Hippocampal formation (tissue), 2 donors: ENCODE measurements at regions not wholly inside any gene's neighbourhood (a gene's known extent, or its start where the extent isn't known, plus 50 kb on each side); places are given as distances from the start of the nearest gene placed in this dataset.
"Not testable (repeated sequence)": the region's sequence is repeated elsewhere in the genome, so short reads cannot be mapped to it uniquely, and the experiment has no call there.

Experiments
- DNase-seq, 2 donors: peaks; one replicate each; lab custom pipeline; 2025; lab: John Stamatoyannopoulos, UW

GRCh38 chr1:168420177-168420576 is 123.6 kb downstream of the XCL2 start:
- DNase-seq = no peak

DNA sequence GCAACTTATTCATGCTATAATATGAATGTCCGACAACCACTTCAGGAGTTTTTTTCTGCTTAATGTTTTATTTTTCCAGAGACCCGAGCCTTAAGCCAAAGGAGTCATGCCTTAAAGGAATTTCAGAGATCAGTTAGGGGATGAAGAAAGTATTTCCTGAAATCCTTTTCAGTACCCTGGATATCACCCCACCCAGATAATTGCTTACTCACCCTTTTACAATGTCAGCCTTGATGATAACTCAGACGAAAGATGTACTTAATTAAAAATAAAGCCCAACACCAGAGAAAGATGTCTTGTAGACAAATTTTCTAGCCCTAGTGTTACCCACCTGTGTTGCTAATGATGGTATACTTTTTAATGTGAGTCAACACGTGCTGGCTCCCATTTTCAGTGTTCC is 124.1 kb downstream of the XCL2 start:
- DNase-seq = no peak

DNA sequence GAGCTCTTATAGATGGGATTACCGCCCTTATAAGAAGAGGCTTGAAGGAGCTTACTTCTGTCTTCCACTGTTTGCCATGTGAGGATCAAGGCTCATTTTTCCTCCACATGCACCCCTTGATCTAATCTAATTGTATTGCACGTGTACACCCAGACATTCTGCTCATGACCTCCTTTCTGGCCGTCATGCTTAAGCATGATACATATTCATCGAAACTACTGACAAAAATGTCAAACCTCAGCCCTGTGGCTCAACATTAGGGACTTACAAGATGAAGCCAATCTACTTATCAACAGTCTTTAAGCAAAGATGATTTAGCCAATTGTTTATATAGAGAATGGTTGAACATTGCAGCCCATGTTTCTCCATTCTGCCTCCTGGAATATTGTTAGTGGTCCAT is 127.6 kb downstream of the XCL2 start:
- no peak for DNase-seq

DNA sequence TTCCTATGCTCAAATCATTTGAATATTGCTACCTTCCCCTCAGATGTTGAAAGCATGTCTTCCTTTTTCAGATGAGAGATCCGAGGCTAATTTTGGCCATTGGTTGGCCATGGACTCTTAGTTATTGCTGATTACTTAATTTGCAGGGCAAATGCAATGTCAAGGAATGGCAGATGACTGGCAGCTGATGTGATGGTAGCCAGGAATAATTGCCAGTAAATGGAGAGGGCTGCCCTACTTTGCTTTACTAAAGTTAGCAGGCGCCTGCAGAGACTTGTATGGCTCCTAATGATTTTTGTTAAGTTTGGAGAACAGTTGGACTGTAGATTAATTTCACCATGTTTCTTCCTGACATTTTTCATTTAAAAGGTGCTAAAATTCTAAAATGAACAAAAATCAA is 128.9 kb downstream of the XCL2 start:
- no peak for DNase-seq

- no peak for DNase-seq
Observed at GRCh38 chr1:168410464-168410863, 129.8 kb downstream of the TBX19 start.

GRCh38 chr1:168408884-168409283 is 128.2 kb downstream of the TBX19 start:
- no peak for DNase-seq

DNA sequence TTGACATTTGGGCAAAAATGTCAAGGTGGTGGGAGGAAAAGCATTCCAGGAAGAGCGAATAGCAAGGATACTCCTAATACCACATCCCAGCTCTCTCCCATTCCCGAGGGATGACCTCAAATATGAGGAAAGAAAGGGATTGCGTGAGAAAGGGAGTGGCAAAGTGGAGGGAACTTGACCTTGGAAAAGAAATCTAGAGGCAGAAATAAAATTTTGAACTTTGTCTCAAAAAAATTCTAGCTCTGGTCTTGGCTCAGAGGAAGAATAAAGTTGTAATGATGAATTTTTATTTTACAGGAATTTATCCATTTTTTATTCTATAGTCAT is 127.8 kb downstream of the TBX19 start:
- no peak for DNase-seq

- DNase-seq = no peak
Observed at GRCh38 chr1:168407832-168408538, 127.3 kb downstream of the TBX19 start.

GRCh38 chr1:168405906-168406549 is 125.4 kb downstream of the TBX19 start:
- DNase-seq = no peak

- DNase-seq = no peak
Observed at GRCh38 chr1:168403140-168403539, 122.5 kb downstream of the TBX19 start.

GRCh38 chr1:168402466-168402865 is 121.8 kb downstream of the TBX19 start:
- not testable (repeated sequence) for DNase-seq

DNA sequence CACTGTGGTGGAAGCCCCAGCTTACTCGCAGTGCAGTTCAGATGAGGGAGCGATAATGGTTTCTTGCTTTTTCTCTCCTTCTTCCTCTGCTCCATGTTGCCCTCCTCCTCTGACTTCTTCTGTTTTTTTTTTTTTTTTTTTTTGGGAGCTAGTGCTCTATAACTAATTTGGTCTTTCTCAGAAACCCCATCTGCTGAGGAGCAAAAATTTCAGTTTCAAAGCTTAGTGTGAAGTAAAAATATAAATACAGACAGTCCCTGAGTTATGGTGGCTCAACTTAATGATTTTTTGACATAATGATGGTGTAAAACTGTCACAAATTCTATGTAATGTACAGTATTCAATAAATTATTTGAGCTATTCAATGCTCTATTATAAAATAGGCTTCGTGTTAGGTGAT is 120.7 kb downstream of the TBX19 start:
- peak in 1 of 2 donors; percentile 29 for DNase-seq

DNA sequence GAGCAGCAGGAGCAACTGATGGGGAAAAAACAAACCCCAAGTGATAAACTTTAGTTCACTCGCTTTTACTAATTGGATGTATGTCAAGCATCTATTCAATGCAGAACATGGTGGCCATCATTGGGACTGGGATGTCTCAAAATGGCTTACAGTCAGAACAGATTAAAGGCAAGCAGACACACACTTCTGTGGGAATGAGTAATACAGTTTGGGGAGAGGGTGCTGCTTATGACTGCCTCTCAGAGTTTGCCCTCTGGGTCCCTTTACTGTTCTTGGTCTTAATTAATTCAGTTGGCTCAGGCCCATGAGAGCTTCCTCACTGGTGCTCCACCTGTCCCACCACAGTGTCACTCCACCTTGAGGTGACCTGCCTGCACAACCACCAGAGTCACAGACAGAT is 119.5 kb downstream of the TBX19 start:
- no peak for DNase-seq

DNA sequence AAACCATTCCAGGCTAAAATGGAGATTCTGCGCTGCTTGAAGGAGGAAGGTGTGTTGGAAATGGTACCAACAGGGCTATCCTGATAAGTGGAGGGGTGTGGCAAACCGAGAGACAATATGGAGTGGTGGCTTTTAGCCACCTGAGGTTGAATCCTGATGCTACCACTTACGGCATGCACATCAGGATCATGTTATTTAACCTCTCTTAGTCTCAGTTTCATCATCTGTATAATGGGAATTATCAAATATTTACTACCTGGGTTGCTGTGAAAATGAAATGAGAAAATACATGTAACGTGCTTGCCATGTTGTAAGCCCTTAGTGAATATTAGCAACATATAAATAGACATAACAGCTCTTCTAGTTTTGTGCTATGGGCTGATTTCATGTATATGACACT is 117.1 kb downstream of the TBX19 start:
- DNase-seq = no peak

DNA sequence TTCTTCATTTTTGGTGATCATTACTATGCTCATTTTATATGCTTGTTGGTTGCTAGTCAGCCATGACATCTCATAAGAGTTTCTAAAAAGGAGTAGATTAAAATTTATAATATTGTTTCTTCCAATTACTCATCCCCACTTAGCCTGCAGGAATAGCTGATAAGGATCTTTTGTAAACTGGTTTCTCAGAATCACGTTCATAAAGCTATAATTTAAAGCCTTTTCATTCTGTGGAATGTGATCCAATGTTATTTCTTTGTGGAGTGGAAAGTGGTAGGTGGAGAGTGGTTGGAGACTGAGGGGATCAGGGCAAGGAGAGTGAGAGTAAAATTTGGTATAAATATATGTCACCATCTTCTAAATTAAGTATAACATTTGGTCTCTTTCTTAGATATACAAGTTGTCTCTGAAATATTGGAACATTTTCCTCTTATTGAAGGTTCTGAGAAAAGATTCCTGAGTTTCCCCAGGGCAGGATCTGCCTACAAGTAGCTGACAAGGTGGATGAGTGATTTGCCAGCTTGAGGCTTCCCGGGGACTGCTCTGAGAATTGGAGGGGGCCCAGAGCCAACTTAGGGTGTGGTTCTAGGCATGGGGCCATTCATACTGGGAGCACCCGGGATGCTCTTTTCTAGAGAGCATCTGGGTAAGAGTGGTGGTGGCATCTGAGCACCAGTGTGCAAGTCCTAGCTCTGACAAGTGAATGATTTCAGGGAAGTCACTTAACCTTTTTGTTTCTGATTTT is 116.4 kb downstream of the TBX19 start:
- no peak for DNase-seq

DNA sequence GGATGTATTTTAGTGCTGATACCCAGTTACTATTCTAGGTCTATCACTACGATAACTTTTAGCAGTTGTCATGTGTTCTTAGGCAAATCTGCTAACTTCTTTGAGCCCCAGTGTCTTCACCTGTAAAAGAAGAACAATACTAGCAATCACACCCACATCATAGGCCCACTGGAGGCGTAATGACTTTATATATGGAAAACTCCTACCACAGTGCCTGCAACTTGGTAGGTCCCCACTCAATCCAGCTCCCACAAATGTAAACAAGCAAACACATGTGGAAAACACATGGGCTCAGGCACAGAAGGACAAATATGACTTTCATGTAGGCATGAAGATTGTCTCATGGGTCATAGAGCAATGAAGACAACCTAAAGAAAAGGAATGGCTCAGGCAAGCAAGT is 115.8 kb downstream of the TBX19 start:
- no peak for DNase-seq

DNA sequence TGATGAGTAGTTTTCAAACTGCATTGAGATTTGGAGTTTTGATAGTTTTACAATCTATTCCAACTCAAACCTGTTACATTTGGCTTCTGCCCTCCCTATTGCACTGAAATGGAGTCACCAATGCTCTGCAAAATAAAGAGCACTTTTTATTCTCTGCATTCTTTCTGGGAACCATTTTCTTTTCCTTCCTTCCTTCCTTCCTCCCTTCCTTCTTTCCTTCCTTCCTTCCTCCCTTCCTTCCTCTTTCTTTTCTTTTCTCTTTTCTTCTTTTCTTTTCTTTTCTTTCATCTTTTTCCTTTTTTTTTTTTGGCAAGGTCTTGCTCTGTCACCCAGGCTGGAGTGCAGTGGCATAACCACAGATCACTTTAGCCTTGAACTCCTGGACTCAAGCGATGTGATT is 114.2 kb downstream of the TBX19 start:
- no peak for DNase-seq

- DNase-seq = no peak
Observed at GRCh38 chr1:168392958-168393549, 112.4 kb downstream of the TBX19 start.

- peak in 1 of 2 donors; percentile 14 for DNase-seq
Observed at GRCh38 chr1:168391851-168392681, 111.4 kb downstream of the TBX19 start.

GRCh38 chr1:168390271-168390670 is 109.6 kb downstream of the TBX19 start:
- no peak for DNase-seq

DNA sequence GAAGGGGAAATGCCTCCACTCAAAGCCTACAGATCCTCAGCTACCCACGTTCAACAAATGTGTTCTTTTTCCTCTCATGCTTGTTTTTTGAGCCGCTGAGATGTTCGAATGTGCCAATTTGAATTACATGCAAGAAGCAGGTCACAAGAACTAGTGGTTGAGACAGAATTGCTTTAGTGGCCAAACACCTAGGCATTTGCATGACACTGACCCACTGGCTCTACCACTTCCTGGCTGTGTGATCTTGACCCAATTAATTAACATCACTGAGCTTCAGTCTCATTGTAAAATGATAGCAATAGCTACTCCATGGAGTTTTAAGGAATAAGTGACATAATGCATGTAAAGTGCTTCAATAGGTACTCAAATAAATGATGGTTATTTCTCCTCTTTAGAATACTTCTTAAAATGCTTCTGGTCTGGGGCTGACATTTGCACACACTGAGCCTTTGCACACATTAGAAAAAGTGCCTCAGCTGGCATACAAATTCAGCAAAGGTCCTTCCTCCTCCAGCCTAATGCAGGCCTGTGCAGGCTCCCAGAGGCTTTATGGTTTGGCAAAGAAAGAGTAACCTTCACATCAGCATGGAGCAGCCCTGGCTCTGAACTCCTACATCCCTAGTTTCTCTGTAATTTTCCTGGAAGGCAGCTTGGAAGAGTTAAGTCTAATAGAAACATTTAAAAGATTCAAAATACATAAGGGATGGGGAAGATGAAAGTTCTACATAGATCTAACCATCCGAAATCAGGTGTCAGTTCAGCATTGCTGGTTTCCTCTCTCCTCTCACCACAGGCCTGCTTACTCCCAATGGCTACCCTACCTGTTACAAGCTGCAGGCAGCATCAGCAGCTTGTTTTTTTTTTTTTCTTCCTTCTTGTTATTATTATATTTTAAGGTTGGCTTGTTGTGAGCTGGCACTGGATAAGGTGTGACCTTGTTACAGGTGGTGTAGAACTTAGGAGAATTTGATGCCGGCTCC is 107.4 kb downstream of the TBX19 start:
- no peak for DNase-seq
